Middle frontal gyrus (tissue), 1 donor: ENCODE measurements at regions not wholly inside any gene's neighbourhood (a gene's known extent, or its start where the extent isn't known, plus 50 kb on each side); places are given as distances from the start of the nearest gene placed in this dataset.
A peak's percentile ranks its signal among the peaks of the same experiment; 100 is the strongest.
"Not testable (repeated sequence)": the region's sequence is repeated elsewhere in the genome, so short reads cannot be mapped to it uniquely, and the experiment has no call there.

Source experiments
- DNase-seq: peaks from one replicate; pipeline ENCODE4 v3.0.0-alpha.2; 2015; ENCODE audit warnings: low spot score; ENCODE audit errors: extremely low spot score

- DNase-seq: no peak
Measured at GRCh38 chr15:50857763-50858162, 50.7 kb upstream of the AP4E1 start.

- no peak for DNase-seq
Measured at GRCh38 chr15:50854601-50855490, 53.6 kb upstream of the AP4E1 start.

- no peak for DNase-seq
Measured at GRCh38 chr15:50850003-50850402, 58.5 kb upstream of the AP4E1 start.

DNA sequence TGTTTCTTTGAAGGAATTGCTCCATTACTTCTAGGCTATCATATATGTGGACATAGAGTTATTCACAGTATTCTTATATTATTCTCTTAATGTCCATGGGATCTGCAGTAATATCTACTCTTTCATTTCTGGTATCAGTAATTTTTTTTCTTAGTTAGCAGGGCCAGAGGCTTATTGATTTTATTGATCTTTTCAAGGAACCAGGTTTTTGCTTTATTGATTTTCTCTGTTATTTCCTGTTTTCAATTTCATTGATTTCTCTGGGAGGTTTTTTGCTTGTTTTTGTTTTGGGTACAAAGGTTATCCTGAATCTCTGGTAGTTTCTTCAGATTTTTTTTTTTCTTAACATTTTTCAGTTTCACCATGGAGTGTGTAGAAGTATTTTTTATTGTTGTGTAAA, 60.1 kb upstream of the AP4E1 start:
- DNase-seq: no peak

GRCh38 chr15:50845181-50845580, 63.3 kb upstream of the AP4E1 start:
- DNase-seq: not testable (repeated sequence)

DNA sequence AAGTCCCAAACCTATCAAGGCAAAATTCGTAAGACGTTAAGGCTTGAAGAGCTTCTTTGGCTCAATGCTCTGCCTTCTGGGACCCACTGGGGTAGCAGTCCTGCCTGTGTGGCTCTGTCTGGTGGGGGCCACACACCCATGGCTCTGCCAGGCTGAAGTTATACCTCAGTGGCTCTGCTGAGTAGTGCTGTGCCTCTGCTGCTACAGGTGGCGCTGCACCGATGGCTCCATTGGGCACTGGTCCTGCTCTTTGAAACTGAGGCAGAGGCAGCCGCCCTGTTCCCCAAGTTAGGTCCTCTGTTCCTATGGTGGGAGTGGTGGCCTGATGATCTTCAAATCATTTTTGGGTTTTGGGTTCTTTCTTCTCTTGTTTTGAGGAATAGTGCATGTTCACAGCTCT, 68.0 kb upstream of the AP4E1 start:
- DNase-seq: no peak

GRCh38 chr15:50837256-50837770, 71.2 kb upstream of the AP4E1 start:
- DNase-seq: no peak

DNA sequence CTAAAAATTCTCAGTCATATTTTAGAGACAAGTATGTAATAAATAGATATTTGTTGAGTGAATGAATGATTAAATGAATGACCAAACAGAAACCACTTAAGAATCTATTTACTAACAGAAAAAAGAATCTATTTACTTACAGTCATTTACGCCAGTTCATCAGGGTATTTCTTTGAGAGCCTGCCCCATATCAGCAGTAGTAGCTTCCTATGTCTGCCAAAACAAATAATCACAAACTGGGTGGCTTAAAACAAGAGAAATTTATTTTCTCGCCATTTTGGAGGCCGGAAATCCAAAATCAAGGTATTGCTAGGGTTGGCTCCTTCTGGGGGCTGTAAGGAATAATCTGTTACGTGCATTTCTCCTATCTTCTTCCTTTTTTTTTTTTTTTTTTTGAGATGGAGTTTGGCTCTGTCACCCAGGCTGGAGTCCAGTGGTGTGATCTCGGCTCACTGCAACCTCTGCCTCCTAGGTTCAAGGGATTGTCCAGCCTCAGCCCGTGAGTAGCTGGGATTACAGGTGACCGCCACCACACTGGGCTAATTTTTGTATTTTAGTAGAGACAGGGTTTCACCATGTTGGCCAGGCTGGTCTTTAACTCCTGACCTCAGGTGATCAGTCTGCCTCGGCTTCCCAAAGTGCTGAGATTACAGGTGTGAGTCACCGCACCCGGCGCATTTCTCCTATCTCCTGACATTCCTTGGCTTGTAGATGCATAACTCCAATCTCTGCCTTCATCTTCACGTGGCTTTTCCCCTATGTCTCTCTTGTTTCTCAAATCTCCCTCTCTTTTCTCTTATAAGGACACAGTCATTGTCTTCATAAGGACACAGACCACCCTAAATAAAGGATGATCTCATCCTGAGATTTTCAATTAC, 65.2 kb upstream of the SPPL2A start:
- no peak for DNase-seq

- DNase-seq: peak; percentile 18
Measured at GRCh38 chr15:50828610-50829206, 63.2 kb upstream of the SPPL2A start.

GRCh38 chr15:50825946-50826345, 60.4 kb upstream of the SPPL2A start:
- DNase-seq: no peak

DNA sequence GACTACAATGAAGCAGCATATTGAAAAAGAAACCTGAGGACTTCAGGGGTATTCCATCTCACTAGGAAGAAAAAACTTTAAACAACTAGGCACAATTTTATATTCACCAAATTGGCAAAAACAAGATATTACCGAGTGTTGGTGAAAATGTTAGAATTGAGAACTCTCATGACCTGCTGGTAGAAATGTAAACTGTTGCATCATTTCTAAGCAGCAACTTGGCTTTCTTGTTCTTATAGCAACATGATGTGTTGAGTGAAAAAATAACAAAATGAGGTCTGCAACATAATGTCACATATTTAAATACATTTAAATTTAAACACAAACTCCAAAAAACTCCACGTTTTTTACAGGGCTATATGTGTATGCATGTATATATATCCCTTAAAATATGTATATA, 59.0 kb upstream of the SPPL2A start:
- DNase-seq: no peak

DNA sequence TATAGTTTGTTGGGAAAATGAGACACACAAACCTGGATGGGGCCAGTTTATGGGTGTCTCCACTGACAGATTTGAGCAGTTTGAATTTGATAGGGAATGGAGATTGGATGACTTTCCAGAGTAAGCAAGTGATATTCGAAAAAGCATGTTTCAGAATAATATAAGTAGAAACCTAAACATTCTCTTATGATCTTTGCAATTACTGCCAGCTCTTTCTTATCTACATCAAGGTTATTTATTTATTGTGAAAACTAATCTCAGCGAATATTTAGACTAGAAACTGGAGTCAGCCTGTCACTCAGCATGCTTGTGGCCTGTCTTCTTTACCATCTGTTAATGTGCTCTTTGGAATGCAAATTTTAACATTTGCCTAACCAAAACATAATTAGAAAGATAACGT, 57.8 kb upstream of the SPPL2A start:
- DNase-seq: no peak

DNA sequence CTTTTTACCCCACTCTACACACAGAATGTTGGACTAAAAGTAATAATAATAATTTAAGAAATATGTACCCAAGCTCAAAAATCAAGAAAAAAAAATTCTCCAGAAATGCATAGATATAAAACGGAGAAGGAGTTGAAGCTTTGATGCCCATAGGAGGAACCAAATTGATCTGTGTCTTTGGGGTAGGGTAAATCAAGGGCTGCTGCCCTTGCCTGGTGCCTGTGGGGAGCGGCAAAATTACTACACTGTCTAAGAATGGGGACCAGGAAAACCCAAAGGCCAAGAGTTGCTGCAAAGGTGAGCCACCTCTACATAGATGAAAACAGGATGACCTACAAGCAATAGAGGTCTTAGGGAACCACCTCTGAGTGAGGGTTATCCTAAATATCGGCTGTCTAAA, 56.0 kb upstream of the SPPL2A start:
- DNase-seq: no peak

- no peak for DNase-seq
Measured at GRCh38 chr15:50820808-50821382, 55.4 kb upstream of the SPPL2A start.

- DNase-seq: no peak
Measured at GRCh38 chr15:50819344-50819743, 53.8 kb upstream of the SPPL2A start.

GRCh38 chr15:50815958-50816590, 50.6 kb upstream of the SPPL2A start:
- no peak for DNase-seq
